ENCODE measurements at regions not wholly inside any gene's neighbourhood (a gene's known extent, or its start where the extent isn't known, plus 50 kb on each side); places are given as distances from the start of the nearest gene placed in this dataset.
"Not testable (repeated sequence)": the region's sequence is repeated elsewhere in the genome, so short reads cannot be mapped to it uniquely, and the experiment has no call there.

DNA sequence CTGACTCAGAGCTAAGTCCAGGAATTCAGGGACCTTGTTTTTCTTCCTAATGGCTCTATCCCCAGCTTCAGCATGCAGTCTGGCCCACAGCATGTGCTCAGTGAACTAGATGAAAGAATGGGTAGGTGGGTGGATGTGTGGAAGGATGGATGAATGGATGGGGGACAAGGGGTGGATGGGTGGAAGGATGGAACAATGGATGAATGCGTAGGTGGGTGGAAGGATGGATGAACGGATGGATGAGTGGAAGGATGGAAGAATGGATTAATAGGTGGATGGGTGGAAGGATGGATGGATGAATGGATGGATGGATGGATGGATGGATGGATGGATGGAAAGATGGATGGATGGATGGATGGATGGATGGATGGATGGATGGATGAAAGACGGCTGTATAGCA is 79.7 kb upstream of the SFSWAP start:
- peaks cover 0 to 29% (median 16%) of the 10 kb centered on the region in 3 donors for H3K27me3 ChIP-seq (ENCODE audit: insufficient read depth in 3 of 3, low read length in 2 of 3)
- no peaks in the 10 kb centered on the region for H3K4me1 ChIP-seq
- no peak overlapping the region for H3K27ac ChIP-seq
- TF ChIP-seq, protein P1, sequence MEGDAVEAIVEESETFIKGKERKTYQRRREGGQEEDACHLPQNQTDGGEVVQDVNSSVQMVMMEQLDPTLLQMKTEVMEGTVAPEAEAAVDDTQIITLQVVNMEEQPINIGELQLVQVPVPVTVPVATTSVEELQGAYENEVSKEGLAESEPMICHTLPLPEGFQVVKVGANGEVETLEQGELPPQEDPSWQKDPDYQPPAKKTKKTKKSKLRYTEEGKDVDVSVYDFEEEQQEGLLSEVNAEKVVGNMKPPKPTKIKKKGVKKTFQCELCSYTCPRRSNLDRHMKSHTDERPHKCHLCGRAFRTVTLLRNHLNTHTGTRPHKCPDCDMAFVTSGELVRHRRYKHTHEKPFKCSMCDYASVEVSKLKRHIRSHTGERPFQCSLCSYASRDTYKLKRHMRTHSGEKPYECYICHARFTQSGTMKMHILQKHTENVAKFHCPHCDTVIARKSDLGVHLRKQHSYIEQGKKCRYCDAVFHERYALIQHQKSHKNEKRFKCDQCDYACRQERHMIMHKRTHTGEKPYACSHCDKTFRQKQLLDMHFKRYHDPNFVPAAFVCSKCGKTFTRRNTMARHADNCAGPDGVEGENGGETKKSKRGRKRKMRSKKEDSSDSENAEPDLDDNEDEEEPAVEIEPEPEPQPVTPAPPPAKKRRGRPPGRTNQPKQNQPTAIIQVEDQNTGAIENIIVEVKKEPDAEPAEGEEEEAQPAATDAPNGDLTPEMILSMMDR (IDR thresholded peaks at IDR 0.05): no peak
- ATAC-seq: no peak
- H3K4me3 ChIP-seq: no peak overlapping the region
- intact Hi-C loops (cut with DNase I): no loop called here
- H3K36me3 ChIP-seq (ENCODE audit: insufficient read depth in 1 of 2, low read depth in 1 of 2): no peaks in the 10 kb centered on the region
- no peak for DNase-seq
- no peaks in the 10 kb centered on the region for H3K9me3 ChIP-seq
- 55 to 77% (median 64%) methylated on average over 3 of the region's 3 CpGs for WGBS, 3 donors

DNA sequence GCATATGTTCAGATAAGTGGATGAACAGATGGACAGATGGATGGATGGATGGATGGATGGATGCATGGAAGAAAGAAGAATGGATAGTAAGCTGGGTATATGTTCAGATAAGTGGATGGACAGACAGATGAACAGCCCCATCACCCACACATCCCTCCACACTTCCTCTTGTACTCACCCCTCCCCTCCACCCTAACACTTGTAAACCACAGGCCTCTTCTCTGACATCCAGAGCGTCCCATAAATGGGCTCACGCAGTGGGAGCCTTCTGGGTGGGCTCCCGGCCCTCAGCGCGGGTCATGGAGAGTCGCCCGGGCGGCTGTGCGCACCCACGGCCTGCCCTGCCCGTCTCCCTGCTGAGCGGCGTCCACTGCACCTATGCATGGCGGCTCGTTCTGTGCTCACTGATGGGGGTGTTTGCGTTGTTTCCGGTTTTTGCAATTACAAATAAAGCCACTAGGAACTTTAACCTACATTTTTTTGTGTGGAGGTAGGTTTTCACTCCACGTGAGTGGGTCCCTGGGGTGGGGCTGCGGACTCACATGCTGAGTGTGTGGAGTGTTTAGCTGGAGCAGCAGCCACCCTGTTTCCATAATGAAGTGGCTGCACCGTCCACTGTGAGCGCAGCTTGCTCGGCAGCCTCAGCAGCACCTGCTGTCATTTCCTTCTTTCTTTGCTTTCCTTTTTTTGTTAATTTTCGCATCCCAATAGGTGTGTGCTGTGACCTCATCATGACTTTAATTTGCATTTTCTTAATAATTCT is 78.8 kb upstream of the SFSWAP start:
- H3K4me1 ChIP-seq; H3K4me3 ChIP-seq; ATAC-seq; intact Hi-C loops (cut with DNase I); H3K36me3 ChIP-seq (ENCODE audit: insufficient read depth in 1 of 2, low read depth in 1 of 2); DNase-seq; H3K27ac ChIP-seq; H3K9me3 ChIP-seq: not testable (repeated sequence)
- 59 to 72% (median 70%) methylated on average over 12 to 23 of the region's 23 CpGs for whole genome bisulfite sequencing, 3 donors
- peaks cover 0 to 30% (median 15%) of the 10 kb centered on the region in 3 donors for H3K27me3 ChIP-seq (ENCODE audit: insufficient read depth in 3 of 3, low read length in 2 of 3)

DNA sequence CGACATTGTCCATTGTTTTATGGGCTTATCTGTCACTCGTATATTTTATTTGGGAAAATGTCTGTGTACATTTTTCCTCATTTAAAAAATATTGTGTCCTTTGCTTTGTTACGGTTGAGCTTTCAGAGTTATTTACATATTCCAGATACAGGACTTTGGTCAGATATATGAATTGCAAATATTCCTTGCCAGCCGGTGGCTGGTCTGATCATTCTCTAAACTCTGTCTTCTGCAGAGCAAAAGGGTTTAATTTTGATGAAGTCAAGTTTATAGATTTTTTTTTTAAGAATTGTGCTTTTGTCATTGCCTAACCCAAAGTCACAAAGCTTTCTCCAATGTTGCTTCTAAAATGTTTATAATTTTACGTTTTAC is 78.3 kb upstream of the SFSWAP start:
- intact Hi-C loops (cut with DNase I); H3K36me3 ChIP-seq (ENCODE audit: insufficient read depth in 1 of 2, low read depth in 1 of 2); H3K4me3 ChIP-seq; H3K9me3 ChIP-seq; DNase-seq; ATAC-seq; H3K4me1 ChIP-seq; H3K27ac ChIP-seq: not testable (repeated sequence)
- peaks cover 0 to 35% (median 12%) of the 10 kb centered on the region in 3 donors for H3K27me3 ChIP-seq (ENCODE audit: insufficient read depth in 3 of 3, low read length in 2 of 3)
- WGBS, 3 donors: 53 to 63% (median 57%) methylated on average over 5 of the region's 5 CpGs

DNA sequence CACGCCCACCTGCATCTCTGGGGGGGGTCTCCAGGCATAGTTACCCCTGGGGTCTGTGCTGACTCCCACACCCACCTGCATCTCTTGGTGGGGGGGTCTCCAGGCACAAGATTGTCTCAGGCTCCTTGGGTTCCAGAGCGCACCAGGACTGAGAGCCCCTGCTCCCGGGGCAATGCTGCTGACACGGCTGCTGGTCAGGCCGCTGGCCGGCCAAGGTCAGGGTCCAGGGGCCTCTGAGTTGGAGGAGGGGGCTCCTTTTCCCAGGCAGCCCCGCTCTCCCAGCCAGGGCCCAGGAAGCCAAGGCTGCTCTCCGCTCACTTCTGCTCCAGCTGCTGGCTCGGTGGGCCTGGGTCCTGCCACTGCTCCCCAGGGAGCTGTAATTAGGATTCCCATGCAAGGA is 77.3 kb upstream of the SFSWAP start:
- intact Hi-C loops (cut with DNase I); ATAC-seq; H3K4me3 ChIP-seq; H3K4me1 ChIP-seq; DNase-seq; H3K9me3 ChIP-seq; H3K27ac ChIP-seq; H3K36me3 ChIP-seq (ENCODE audit: insufficient read depth in 1 of 2, low read depth in 1 of 2): not testable (repeated sequence)
- H3K27me3 ChIP-seq (ENCODE audit: insufficient read depth in 3 of 3, low read length in 2 of 3): peaks cover 0 to 29% (median 11%) of the 10 kb centered on the region in 3 donors
- 56 to 60% (median 59%) methylated on average over 9 of the region's 9 CpGs for WGBS, 3 donors

DNA sequence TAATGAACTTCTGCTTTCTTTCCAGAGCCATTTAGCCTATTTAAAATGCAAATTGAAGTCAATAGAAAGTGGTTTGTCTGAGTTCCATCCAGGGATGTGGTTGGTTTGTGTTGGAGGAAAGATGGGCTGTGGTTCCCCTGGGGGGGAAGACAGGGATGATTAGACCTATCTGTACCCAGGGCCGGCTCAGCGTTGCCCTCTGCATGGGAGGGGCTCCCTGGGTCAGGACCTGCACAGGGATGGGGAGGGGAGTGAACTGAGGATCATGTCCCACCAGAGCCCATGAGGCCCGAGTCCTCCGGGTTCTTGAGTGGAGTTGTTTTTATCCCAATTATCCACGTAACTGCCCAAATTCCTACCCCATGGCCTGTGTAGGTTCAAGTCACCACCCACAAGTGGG is 76.9 kb upstream of the SFSWAP start:
- TF ChIP-seq, protein P1 (IDR thresholded peaks at IDR 0.05): no peak
- intact Hi-C loops (cut with DNase I): no loop called here
- ATAC-seq (no peak), DNase-seq (no peak)
- Histone ChIP-seq H3K36me3 (ENCODE audit: insufficient read depth in 1 of 2, low read depth in 1 of 2) (no peaks in the 10 kb centered on the region), H3K4me1 (no peaks in the 10 kb centered on the region), H3K9me3 (no peaks in the 10 kb centered on the region), H3K27ac (no peak overlapping the region), H3K27me3 (ENCODE audit: insufficient read depth in 3 of 3, low read length in 2 of 3) (peaks cover 0 to 25% (median 7%) of the 10 kb centered on the region in 3 donors), H3K4me3 (no peak overlapping the region)
- WGBS, 3 donors: 51 to 61% (median 60%) methylated on average over 4 to 5 of the region's 5 CpGs

DNA sequence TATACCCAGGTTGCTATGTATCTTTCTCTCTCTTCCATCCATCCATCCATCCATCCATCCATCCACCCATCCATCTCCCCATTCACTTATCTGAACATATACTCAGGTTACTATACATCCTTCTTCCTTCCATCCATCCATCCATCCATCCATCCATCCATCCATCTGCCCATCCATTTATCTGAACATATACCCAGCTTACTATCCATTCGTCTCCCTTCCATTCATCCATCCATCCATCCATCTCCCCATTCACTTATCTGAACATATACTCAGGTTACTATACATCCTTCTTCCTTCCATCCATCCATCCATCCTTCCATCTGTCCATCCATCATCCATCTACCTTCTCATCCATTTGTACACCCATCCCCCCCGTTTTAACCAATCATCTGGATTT is 75.9 kb upstream of the SFSWAP start:
- ATAC-seq; H3K9me3 ChIP-seq; DNase-seq; H3K4me3 ChIP-seq; H3K27ac ChIP-seq; intact Hi-C loops (cut with DNase I); H3K4me1 ChIP-seq; H3K36me3 ChIP-seq (ENCODE audit: insufficient read depth in 1 of 2, low read depth in 1 of 2): not testable (repeated sequence)
- peaks cover 0 to 24% (median 8%) of the 10 kb centered on the region in 3 donors for H3K27me3 ChIP-seq (ENCODE audit: insufficient read depth in 3 of 3, low read length in 2 of 3)
- 72 to 76% (median 74%) methylated on average over 2 of the region's 2 CpGs for WGBS, 3 donors

All from psoas muscle (tissue), 7 donors.